NCI-H446 treated with DMSO at 0.1 percent for 48 hours (cell line): ENCODE measurements at regions not wholly inside any gene's neighbourhood (a gene's known extent, or its start where the extent isn't known, plus 50 kb on each side); places are given as distances from the start of the nearest gene placed in this dataset.
"Not testable (repeated sequence)": the region's sequence is repeated elsewhere in the genome, so short reads cannot be mapped to it uniquely, and the experiment has no call there.

Experiments used
- DNase-seq: peaks from one replicate; lab custom pipeline; 2025; lab: John Stamatoyannopoulos, UW

DNA sequence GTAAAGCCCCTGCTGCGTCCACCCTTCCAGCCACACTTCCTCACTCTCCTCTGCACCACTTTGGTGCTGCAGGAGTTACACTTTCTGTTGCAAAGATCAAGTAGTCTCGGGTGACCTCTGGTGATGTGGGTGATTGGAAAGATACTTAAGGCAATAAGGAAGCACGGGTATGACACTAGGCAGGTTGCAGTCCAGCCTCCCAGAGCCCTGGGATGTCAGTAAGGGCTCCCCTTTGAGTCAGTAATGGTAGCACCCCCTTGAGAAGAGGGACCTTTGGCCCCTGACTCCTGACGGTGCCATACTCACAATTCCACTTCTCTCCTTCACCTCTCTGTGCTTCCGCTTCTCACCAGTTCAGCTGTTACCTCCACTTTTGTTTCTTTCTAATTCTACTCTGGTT, 84.1 kb upstream of the KIF2A start:
- DNase-seq: not testable (repeated sequence)

DNA sequence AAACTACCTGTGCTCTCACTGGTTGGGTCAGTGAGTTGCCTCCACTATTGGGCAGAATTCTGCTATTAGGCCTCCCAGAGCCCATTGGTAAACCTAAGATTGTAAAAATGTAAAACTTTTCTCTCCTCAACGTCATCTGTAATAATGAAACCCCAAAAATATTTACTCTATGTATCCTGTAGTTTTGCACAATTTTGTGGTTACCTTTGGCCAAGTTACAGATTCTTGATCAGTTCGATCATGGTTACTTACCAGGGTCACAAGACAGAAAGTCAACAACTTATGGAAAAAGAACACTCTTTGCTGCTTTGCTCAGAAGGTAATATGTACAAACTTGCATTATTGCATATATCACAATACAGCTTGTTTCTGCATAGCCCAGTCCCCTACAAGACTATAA, 83.7 kb upstream of the KIF2A start:
- not testable (repeated sequence) for DNase-seq

DNA sequence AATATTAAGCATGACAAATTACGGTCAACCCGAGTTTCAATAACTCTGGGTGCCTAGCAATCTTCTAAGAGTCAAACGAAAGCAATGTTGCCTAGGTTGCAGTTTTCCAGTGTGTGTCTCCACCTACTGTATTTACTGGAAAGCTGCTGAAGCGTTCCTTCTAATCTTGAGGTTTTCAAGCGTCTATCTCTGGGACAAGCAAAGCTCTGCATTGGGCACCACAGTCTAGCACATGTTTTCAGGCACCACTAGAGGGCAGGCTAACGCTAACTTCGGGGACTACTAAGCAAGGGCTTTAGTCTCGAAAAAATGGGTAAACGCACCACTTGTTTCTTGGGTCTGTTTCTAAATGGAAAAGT, 82.7 kb upstream of the KIF2A start:
- DNase-seq: not testable (repeated sequence)

DNA sequence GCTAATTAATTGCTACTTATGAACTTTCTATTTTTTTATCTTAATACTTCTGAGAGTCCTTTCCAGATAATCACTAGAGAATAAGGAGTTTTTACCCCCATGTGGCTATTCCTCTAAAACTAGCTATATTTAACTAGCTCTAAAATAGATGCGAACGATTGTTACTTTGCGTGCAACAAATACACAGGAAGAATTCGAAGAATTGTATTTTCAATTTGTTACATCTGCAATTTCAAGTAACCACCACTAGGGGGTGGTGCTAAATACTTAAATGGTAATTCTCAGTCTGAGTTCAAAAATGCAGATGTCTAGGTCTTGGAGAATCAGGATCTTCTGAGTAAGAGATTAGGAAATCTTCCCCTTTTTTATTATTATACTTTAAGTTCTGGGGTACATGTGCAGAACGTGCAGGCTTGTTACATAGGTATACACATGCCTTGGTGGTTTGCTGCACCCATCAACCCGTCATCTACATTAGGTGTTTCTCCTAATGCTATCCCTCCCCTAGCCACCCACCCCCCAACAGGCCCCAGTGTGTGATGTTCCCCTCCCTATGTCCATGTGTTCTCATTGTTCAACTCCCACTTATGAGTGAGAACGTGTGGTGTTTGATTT, 80.9 kb upstream of the KIF2A start:
- DNase-seq: not testable (repeated sequence)

DNA sequence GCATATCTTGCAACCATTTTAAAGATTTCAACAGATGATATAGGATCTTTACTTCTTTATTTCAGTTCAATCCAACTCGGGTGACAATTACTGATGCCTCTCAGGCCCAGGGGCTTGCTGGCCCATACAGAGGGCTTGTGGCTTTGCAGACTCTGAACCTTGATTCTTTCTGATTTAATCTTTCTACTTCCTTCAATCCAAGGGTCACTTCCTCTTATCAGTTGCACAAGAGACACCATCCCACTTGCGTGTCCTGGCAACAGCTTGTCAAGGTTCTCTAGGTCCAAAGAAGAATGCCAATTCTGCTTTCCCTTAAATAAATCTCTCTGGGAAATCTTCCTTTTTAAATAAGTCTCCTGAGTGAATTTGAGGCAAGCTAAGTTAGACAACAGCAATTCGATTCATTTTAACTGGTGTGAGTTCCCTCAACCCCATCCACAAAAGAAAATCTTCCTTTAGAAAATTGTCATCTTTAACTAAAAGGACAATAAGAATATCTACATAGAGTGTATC, 75.1 kb upstream of the KIF2A start:
- DNase-seq: not testable (repeated sequence)

DNA sequence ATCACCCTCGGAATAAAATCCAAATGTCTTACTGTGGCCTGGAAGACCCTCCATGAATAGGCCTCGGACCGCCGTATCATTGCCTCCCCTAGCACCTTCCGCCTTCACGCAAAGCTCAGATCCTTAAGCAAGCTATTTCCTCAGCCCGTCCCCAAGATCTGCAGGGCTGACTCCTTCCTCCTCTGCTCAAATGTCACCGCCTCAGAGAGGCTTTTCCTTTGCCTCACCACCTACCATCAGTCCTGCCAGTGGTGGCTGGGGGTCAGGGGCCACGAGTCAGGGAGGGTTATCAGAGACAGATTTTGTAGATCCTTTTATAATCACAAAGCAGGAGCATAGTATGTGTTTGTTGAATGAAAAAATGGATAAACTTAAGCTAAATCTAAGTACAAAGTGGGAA, 74.4 kb upstream of the KIF2A start:
- no peak for DNase-seq

DNA sequence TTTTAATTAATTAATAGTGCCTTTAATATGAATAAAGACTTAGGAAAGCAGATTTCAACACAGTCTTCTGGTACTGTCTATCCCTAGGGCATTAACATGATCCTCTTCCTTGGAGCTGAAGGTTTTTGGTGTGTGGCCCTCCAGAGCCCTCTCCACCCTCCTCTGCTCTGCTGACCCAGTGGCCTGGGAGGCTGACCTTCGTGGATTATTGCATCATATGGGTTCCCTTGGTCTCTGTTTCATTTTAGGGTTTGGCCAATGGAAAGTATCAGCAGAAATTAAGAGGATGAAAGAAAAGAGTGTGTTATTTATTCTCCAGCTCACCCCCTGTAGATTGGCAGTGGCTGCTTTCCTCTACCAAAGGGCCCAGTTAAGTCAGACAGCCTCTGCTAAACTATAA, 73.8 kb upstream of the KIF2A start:
- DNase-seq: not testable (repeated sequence)

- DNase-seq: not testable (repeated sequence)
These were observed 72.6 kb upstream of the KIF2A start for GRCh38 chr5:62233083-62234046.

DNA sequence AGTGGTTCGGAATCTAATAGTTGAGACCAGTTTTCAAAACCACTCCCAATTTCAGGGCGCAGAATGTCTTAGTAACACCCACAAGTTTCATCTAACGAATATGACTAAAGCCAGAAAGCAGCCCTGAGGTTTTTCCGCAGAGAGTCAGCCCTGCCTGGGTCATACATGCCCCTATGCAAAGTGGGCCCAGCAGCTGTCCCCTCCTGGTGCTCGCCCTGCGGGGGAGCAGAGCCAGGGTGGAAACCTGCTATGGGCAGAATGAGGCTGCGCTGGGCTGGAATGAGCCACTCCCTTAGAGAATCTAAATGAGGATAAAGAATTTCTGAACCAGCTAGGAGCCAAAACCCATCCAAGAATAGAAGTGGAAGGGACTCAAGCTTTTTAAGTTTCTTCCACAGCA, 69.4 kb upstream of the KIF2A start:
- not testable (repeated sequence) for DNase-seq

DNA sequence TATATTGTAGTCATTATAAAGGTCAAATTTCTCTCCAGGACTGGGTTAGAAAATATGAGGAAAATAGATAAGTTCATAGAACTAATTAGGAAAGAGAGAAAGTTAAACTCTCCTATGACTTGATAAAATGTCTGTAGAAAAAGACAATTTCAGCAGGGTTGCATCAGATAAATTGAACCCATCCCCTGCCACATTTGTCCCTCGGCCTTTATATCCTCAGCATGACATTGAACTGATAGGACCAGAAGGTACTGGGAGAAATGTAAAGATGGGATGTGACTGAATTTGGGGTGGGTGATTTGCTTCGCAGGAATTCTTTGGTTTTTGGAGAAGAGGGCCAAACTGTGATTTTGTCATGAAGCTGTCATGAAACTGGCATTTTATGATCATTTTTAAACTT, 68.1 kb upstream of the KIF2A start:
- not testable (repeated sequence) for DNase-seq

GRCh38 chr5:62238584-62238983, 67.4 kb upstream of the KIF2A start:
- not testable (repeated sequence) for DNase-seq

DNA sequence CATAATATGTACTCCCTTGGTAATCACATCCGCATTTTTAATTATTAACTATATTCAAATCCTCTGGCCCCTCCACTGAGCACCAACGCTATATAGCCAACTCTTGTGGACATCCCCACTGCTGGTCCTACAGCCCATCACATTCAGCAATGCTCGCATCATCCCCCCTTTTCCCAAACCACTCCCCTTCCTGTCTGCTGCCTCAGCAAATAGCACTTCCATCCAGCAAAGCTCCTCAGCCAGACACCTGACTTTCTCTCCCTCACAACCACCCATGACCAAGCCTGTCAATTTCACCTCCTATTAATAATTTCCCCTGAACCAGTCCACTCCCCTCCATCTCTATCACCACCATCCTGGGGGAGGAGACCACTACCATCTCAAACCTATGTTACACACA, 65.5 kb upstream of the KIF2A start:
- DNase-seq: not testable (repeated sequence)

DNA sequence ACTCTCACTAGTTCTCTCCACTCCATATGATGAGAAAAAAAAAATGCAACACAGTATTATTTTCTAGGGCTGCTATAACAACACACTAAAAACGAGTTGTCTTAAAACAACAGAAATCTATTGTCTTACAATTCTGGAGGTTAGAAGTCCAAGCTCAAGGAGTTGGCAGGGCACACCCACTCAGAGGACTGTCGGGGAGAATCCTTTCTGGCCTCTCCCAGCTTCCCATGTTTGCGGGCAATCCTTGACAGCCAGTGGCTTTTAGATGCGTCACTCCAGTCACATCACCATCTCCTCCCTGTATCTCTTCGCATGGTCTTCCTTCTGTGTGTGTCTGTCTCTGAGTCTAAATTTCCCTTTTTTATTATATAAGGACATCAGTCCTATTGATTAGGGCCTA, 64.0 kb upstream of the KIF2A start:
- DNase-seq: not testable (repeated sequence)

DNA sequence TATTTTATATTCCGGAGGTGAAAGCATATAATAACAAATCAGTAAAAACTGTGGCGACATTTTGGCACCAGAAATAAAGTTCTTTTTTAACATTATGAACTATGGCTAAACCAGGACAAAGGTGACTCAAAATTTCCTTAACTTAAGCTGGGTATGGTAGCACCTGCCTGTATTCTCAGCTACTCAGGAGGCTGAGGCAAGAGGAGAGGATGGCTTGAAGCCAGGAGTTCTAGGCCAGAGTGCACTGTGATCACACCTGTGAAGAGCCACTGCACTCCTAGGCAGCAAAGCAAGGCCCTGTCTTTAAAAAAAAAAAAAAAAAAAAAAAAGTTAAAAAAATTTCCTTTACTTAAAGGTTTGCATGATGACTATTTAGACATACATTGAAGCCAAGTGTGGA, 63.0 kb upstream of the KIF2A start:
- not testable (repeated sequence) for DNase-seq

GRCh38 chr5:62248192-62248591, 57.8 kb upstream of the KIF2A start:
- not testable (repeated sequence) for DNase-seq

- DNase-seq: not testable (repeated sequence)
These were observed 55.9 kb upstream of the KIF2A start for GRCh38 chr5:62250085-62250484.

- DNase-seq: not testable (repeated sequence)
These were observed 55.1 kb upstream of the KIF2A start for GRCh38 chr5:62250919-62251318.

DNA sequence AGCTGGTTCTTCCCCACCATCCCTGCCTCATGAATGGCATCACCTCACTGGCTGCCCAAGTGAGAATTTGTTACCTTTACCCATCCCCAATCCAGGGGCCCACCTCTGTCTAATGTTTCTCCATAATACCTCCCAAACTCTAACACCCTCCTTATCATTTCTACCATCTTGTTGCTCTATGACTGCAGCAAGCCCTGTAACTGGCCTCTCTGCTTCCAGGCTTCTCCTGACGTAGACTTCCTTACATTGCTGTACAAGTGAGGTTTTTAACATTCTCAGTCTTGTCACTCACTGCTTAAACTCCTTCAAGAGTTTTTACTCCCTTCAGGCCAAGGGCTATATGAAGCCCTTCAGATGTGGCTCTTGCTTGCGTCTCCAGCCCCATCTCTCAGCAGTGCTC, 53.5 kb upstream of the KIF2A start:
- DNase-seq: not testable (repeated sequence)

- DNase-seq: not testable (repeated sequence)
These were observed 50.5 kb upstream of the KIF2A start for GRCh38 chr5:62255551-62255950.

DNA sequence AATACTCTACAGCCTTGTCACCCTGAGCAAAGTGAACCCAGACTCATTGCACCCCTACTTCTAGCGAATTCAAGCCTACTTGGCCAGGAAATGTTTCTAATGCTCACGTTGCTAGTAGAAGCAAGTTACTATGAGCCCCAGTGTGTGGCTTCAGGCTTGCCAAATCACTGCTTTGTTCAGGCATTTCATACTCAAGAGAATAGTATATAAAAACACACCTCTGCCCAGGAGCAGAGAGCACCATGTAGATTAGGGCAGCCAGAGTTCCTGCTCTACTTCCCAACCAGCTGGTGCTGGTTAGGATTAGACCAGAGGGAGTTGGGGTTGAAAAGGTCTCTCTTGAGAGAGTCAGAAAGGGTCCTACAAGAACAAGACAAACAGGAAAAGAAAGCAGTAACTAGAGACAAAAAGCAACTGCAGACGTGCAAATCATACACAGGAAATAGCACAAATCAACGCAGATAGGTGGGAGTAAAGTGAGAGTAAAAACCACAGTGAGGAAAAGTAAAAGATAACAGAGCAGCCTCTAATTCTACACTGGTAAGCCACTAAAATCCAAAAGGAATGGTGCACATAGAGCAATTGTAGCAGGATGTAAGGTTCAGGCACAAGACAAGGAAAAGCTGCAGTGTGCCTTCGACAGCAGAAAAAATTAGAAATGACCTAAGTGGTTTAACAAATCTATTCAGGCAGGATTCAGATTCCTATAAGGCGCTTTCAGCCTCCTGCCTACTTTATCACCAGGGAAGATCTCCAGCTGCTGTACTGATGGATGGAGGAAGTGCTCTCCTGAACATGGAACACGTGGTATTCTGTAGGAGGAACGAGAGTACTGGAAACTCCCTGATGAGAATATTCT, 49.6 kb upstream of the KIF2A start:
- no peak for DNase-seq
